GM18520 (cell line): ENCODE measurements at regions not wholly inside any gene's neighbourhood (a gene's known extent, or its start where the extent isn't known, plus 50 kb on each side); places are given as distances from the start of the nearest gene placed in this dataset.
"Not testable (repeated sequence)": the region's sequence is repeated elsewhere in the genome, so short reads cannot be mapped to it uniquely, and the experiment has no call there.

Experiments used
- ATAC-seq: cut with Tn5 transposase; IDR thresholded peaks from one replicate; pipeline ENCODE4 v1.9.1; 2021; ENCODE audit not compliant: unreplicated experiment

DNA sequence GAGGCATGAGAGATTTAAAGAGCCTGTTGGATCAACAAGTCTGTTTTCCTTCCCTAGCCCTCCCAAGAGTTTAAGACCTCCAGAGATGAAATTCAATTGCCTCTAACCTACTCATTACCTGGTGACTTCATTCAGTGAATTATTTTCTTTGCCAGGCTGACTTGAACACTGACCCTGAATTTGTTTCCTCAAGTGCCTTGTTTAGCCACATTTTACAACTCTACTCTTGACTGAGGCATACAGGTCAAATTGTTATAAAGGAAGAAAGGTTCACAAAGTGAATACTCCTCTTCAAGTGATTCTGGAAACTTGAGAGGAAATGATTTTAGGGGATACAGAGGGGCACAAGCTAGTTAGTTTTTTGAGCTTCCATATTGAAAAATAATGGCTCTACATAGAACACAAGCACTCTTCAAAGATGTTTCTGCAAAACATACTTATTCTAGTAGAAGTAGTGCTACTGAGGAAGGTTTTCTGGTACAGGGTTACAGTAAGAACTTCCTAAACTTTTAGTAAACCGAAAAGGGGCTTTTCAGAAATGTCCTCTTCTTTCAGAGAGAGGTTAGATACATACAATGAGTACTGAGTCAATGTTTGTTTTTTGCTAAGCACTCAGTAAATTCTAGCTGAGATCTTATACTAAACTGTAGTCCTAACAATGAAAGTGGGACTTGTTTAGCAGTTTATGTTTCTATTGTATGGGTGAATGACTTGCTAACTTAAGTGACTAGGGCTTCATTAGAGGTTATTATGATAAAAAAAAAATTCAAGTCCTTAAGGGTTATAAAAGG is 137.4 kb upstream of the SATB1 start:
- ATAC-seq = no peak

DNA sequence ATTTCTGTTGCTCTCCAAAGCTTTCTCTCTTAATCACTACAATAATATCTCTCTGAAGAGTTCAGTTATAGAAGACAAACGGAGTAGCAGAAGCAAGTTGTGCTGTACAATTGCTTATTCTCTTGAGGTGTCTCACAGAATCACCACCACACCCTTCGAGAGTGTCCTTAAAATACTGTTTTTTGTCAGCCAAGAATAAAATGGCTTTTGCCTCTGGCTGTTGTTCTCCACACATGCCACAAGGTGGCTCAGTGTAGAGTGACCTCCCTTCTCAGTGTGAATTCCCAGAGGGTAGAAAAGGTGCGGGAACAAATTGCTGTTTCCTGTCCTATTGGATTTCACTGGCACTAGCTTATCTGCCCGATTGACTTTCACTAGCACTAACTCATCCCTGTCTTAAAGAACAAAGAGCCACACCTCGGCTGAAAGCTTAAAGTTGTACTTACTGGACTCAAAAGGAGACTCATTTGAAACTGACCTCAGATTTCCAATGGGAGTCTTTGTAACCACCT is 134.2 kb upstream of the SATB1 start:
- ATAC-seq = peak; percentile 38

DNA sequence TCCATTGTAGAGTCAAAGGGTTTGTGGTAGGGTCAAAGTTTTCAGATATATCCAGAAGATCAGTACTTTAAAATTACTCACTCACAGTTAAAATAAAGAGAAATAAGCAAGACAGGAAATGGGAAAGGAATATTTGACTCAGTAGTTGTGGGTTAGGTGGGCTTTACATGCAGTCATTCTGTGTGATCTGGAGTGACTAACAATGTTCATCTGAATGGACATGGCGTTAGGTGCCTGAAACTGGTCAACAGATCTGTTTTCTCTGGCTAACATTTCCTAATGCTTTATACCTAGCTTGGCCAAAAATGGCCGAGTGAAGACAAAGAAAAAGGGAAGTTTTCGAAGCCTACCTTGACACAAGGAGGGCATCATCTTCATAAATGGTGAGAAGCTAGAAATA is 133.4 kb upstream of the SATB1 start:
- no peak for ATAC-seq

DNA sequence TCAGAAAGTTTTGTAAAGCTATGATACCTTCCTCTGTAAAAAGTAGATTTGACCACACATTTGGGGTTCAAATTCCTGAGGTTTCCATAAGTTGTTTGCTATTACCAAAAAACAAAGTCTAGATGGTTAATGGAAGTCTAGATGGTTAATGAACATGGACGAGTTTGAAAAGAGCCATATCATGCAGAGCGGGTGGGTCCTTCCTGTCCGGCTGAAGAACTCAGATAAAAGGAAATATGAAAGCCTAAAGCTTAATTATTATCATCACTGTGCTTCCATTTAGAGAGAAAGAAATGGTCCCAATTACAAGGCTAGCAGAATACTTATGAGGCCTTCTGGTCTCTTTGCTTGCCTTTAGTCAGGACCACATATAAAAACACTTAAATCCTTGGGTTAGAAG is 132.1 kb upstream of the SATB1 start:
- ATAC-seq = no peak

DNA sequence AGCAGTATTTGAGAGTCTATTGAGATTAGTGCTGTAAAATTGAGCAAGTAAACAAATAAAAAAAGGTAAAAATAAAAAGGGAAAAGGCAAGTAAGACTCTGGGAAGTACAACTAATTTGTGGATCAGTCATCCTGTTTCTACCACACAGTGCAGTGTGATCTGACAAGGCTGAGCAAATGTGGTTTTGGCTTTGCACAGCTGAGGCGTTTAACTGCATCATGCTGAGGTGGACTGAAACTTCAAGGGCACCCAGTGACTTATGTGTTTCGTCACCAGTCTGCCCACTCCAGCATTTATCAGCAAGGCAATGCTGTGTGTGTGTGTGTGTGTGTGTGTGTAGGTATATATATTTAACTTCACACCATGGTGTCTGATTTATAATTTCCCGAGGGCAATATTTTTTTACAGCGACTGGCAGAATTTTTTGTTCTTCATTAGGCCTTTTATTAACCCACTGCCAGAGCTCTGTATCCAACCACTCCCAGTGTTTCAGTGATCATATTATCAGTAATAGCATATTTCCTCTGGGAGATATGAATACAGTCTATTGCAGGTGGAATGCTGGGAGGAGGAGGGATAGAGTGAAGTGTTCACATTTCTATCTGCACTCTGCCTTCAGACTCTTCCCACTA is 131.5 kb upstream of the SATB1 start:
- ATAC-seq = peak; percentile 93

DNA sequence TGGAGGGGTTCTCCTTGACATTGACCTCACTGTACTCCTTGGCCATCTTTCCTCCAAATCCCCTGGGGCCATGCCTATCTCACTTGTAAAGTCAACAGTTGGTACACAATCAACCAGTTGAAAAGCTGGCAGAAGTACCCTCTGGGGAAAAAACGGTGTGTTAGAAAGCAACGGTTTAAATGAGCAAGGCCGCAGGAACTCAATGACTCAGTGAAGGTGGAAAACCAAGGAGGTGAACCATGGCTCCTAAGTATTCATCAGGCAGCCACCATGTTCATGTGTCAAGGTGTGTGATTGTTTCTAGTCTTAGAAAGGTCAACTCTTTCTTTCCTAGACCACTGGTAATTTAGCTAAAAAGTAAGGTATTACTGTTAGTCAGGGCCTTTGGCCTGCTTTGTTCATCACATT is 130.9 kb upstream of the SATB1 start:
- peak; percentile 22 for ATAC-seq

DNA sequence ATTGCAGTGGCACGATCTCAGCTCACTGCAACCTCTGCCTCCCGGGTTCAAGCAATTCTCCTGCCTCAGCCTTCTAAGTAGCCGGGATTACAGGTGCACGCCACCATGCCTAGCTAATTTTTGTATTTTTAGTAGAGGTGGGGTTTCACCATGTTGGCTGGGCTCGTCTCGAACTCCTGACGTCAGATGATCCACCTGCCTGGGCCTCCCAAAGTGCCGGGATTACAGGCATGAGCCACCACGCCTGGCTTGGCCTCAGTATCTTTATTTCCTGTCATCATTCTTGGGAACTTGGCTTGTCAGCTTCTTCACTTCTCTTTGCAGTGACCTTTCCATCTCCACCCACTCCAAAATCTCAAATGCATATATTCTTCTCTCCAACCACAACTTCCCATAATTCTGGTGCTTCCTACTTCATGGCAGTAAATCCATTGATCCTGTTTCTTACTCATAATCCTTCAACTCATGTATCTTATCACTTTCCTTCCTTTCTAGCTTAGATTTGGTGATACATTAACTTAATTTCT is 127.5 kb upstream of the SATB1 start:
- not testable (repeated sequence) for ATAC-seq

DNA sequence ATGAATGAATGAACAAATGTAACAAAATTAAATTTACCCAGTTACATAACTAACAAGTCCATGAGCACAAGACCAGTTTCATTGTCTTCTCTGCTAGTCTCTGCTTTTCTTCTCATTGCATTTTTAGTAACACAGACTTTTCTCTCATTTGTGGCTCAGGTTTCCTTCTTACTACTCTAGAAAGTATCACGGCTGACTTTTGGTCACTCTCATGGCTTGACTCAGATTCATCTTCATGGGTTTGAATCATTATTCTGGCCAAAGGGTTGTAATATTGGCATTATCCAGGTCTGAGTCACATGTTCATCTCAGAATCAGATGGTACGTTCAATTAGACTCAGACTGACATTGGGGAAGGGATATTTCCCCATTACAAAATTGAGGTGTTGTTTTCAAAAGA is 121.5 kb upstream of the SATB1 start:
- peak; percentile 50 for ATAC-seq

DNA sequence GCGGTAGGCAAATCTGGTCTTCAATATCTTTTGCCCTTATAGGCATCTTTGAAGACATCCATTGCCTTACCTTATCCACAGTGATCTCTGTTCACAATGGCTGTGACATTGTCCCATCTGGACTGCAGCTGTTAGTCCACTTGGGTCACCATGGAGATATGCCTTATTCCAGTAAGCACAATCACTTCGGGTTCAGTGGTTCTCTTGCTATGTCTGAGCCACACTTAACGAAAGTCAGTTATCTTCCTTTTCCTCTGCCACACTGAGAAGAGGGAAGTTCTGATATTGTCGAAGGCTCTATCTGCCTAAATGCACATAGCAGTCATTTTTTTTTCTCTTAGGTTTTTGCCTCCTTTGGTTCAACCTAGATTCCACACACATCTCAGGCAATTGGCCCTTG is 119.0 kb upstream of the SATB1 start:
- ATAC-seq = no peak

DNA sequence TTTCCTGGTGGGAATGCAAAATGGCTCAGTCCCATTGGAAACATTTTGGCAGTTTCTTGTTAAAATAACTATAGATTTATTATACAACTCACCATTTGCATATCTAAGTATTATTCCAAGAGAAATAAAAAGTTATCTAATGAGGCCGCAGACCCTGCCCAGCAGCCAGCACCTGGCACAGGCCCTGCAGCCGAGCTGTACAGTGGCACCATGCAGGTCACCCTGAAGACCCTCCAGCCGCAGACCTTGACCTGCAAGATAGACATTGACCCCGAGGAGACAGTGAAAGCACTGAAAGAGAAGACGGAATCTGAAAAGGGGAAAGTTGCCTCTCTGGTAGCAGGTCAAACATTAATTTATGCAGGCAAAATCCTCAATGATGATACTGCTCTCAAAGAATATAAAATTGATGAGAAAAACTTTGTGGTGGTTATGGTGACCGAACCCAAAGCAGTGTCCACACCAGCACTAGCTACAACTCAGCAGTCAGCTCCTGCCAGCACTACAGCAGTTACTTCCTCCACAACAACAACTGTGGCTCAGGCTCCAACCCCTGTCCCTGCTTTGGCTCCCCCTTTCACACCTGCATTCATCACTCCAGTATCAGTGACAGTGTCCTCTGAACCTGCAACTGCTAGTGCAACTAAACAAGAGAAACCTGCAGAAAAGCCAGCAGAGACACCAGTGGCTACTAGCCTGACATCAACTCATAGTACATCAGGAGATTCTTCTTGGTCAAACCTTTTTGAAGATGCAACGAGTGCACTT is 113.5 kb upstream of the SATB1 start:
- no peak for ATAC-seq

DNA sequence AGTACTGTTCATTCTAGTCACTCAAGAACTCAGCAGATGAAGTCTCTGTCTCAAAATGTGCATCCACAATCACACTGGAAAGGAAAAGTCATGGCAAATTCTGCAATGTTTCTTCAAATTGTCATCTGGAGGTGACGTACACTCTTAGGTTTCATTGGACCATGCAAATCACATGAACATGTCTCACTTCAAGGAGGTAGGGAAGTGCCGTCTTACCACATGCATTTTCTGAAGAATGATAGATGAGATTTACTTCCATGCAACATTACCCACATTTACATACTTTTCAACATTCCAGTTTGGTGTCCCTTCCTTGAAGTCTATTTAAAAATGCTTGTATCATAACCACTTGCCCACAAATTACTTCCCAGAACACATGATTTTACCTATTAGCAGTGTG is 107.9 kb upstream of the SATB1 start:
- no peak for ATAC-seq

DNA sequence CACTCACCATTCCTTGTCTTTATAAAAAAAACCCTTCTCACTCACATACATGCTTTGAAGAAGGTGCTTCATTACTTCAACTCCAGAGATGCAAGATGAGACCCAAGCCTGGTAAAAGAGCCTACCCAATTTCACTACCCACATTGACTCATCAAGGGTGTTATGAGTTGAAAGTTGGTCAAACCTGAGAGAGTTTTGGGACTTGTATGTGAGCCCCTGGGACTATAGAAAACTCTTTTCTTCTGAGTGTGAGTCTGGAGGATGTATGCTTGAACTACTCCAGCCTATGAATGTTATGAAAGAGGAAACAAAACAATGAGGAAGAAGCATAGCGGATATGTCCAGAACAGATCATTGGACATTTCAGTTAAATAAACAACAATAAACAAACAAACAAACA is 106.5 kb upstream of the SATB1 start:
- peak; percentile 94 for ATAC-seq

DNA sequence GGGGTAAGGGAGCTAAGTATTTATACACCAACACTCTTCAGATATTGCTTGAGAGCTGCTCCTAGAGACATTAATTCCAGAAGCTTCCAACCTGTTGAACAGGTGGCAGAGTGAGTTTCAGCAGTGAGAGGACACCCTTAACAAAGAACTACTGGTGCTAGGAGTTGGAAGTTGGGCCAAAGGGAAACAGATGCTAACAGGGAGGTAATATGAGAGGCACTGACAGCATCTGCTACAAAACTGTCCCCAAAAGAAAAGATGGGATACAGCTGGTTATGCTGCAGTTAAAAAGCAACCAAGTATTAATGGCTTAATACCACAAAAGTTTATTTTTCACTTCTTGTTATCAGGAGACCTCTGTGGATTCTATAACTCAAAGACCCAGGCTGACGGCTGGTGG is 104.5 kb upstream of the SATB1 start:
- ATAC-seq = no peak

DNA sequence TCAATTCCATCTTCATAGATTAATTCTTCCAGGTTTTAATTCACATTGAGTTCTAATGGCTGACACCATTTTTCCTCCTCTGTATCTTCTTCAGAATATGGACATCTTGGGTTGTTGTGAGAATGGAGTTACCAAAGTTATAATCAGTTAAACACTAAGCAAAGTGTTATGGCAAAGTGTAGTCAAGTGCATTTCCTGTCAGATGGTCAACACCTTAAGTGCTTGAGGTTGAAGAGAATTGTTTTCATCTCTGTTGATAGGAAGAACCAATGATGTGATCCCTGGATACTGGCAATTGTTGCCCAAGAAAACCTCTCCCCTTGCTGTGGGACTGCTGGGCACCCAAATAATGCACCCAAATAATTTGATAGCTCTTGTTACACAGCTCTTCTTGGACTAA is 102.6 kb upstream of the SATB1 start:
- ATAC-seq = no peak

DNA sequence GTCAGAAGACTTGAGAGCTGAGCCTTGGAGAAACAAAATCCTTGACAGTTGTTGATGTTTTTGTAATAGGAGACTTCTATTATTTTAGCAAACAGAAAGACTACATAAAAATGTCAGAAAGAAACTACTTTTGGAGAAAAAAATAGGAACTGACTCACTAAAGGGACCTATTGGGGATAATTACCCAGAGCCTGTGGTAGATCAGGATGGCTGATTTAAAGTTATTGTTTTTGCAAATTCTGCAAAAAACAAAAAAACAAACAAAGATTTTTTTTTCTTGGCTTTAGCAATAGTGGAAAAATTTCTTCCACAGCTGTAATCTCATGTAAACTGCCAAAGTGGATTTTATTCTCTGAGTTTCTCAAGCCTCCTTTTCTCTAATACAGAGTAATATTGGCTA is 101.5 kb upstream of the SATB1 start:
- no peak for ATAC-seq

DNA sequence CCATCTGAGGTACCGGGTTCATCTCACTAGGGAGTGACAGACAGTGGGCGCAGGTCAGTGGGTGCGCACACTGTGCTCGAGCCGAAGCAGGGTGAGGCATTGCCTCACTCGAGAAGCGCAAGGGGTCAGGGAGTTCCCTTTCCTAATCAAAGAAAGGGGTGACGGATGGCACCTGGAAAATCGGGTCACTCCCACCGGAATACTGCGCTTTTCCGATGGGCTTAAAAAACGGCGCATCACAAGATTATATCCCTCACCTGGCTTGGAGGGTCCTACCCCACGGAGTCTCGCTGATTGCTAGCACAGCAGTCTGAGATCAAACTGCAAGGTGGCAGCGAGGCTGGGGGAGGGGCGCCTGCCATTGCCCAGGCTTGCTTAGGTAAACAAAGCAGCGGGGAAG is 91.0 kb upstream of the SATB1 start:
- not testable (repeated sequence) for ATAC-seq

DNA sequence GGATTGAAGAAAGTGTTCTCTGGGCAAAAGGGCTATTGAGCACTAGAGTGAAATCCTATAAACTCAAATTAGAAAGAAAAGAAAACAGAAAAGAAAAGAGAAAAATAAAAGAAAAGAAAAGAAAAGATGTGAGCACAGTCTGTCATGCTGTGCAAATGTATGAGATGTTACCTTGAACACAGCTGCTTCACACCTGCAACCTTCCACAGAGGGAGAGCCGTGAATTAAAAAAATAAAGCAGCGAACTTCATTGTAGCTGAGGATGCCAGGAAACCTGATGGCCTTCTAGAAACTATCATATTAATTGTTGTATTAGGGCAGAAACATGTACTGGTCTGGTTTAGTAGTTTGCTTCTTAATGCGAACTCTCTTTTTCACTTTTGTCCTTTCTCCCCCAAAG is 88.0 kb upstream of the SATB1 start:
- ATAC-seq = no peak

DNA sequence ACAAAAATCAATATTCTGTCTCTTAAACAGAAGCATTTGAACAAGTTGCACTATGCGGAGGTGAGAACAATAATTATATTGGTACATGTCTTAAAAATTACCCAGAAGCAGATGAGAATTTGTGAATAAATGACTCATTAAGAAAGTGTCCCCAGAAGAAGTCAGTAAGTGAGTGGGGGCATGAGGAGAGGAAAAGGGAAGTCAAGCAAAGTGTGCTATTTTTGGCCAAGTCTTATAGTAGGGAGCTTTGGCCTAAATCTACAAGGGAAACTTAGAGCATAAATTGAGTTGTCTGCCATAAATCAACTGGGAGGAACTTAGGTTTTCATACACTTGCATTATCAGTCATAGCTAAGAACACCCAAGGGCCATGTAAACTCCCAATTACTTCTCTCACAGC is 86.9 kb upstream of the SATB1 start:
- no peak for ATAC-seq

DNA sequence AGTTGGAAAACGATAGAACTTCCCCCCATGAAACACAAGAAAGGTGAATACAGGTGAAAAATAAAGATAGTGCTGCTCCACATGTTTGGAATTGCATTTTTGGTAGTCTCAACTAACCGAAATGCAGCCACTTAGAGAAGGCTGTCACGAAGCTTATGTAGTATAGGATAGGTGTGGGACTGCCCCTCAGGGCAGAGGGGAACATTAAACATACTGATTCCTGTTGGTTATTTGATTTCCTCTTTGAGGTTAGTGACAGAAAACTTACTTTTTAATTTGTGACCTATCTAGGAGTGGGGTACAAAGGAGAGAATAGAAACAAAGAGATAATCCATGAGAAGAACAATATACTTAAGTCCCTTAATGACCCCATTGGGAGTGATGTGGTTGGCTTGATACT is 85.8 kb upstream of the SATB1 start:
- no peak for ATAC-seq

DNA sequence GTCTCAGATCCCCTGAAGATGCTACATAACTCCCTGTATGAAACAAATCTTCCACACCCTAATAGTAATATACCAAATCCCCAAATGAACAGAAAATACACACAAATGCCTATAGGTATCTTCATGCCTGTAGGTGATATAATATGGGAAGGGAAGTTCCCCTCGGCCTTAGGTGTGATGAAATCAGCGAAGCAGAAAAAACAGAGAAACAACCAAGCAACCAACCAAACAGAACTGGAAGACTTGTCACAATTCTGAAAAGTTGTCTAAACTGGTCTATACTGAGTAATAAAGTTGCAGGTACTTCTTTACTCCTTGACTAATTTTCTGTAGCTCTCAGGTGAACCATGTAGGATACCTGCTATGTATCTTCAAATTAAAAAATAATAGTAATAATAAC is 82.2 kb upstream of the SATB1 start:
- no peak for ATAC-seq

DNA sequence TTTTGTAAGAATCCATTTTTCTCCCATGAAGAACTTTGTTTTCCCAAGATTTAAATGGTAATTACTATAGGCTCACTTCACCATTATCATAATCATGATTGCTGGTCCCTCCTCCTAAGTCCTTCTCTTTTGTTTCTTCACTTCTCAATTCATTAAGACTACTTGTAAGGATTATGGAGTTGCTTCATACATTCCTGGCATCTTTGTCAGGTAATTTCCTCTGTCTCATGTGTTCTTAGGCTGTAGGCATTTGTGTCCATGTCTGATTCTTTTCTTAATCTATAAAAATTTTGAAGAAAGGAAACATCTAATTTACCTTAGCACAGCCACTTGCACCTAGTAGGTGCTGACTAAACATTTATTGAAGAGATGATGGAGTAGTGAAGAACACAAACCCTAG is 79.9 kb upstream of the SATB1 start:
- ATAC-seq = no peak
